ENCODE measurements at regions not wholly inside any gene's neighbourhood (a gene's known extent, or its start where the extent isn't known, plus 50 kb on each side); places are given as distances from the start of the nearest gene placed in this dataset.

- no peak for DNase-seq (ENCODE audit: low spot score)
- in situ Hi-C loops (cut with HindIII; ENCODE audit: low sequenced_read_pairs) = no loop called here
Observed at GRCh38 chr13:31649766-31650165, 89.6 kb upstream of the RXFP2 start.

- DNase-seq (ENCODE audit: low spot score) = no peak
- in situ Hi-C loops (cut with HindIII; ENCODE audit: low sequenced_read_pairs) = no loop called here
Observed at GRCh38 chr13:31653730-31654129, 85.6 kb upstream of the RXFP2 start.

DNA sequence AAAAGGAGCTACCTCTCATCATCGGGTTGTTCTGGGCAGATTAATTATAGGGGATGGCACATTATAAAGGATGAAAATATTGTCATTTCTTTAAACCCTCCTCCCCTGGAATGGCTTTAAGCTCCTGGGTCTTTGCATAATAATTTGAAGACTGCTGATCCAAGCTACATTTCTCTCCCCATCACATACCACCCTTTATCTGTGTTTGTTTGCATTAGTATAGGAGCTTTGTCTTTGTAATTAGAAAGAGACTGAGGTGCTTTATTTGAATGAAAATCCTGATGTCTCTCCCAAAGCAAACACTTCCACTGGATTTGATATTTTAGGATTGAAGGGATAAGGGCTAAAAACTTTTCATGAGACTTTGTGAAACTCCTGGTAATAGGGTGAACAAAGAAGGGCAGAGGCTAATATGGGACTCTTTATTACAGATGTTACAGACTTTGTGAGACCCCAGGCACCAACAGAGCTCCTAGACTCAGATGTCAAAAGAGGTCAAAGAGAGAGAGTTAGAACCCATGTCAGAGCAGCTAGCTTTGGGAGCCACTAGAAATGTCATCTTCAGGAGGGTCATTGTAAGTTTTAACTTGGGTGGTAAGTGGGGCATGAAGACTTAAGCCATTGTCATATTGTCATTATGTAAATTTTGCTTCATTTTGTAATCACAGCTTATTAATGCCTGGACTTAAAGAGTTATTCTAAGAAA lies 75.3 kb upstream of the RXFP2 start:
- in situ Hi-C loops (cut with HindIII; ENCODE audit: low sequenced_read_pairs) = no loop called here
- no peak for DNase-seq (ENCODE audit: low spot score)

- in situ Hi-C loops (cut with HindIII; ENCODE audit: low sequenced_read_pairs) = no loop called here
- DNase-seq (ENCODE audit: low spot score) = no peak
Observed at GRCh38 chr13:31670831-31671617, 68.3 kb upstream of the RXFP2 start.

GRCh38 chr13:31674051-31674450 lies 65.3 kb upstream of the RXFP2 start:
- DNase-seq (ENCODE audit: low spot score) = no peak
- in situ Hi-C loops (cut with HindIII; ENCODE audit: low sequenced_read_pairs) = no loop called here

- DNase-seq (ENCODE audit: low spot score) = no peak
- in situ Hi-C loops (cut with HindIII; ENCODE audit: low sequenced_read_pairs) = no loop called here
Observed at GRCh38 chr13:31675440-31675953, 63.8 kb upstream of the RXFP2 start.

DNA sequence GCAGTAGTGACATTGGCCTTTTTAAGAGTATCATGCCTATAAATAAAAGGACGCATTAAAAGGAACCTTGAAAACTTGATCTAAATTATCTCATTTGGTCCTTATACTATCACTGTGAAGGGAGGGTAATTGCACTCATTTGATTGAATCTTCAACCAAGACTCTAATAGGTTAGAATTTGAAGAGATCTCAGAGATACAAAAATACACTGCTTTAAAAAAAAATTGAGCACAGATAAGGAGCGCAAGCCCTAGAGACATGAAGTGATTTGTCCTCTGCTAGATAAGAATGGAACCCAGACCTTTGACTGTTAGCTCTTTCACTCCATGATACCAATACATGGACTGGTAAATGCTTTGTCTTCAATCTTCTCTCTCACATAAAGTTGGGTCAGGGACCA lies 58.2 kb upstream of the RXFP2 start:
- no peak for DNase-seq (ENCODE audit: low spot score)
- in situ Hi-C loops (cut with HindIII; ENCODE audit: low sequenced_read_pairs) = no loop called here

DNA sequence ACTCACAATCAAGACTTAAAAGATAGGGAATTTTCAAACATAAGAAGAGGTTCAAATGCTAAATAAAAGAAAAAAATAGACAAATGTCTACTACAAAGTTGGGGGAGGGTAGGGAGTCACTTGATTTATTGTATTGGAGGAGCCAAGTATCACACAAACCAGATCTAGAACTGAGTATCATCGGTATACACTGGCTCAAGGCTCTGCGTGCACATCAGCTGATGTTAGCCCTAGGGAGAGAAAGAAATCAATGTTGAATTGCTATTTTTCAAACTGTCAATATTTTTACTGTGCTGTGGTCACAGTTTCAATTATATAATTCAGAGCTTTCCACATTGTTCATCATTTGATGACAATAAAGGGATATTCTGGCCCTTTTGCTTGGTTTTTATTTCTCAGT lies 54.9 kb upstream of the RXFP2 start:
- DNase-seq (ENCODE audit: low spot score) = no peak
- in situ Hi-C loops (cut with HindIII; ENCODE audit: low sequenced_read_pairs) = no loop called here

GRCh38 chr13:31686670-31687425 lies 52.5 kb upstream of the RXFP2 start:
- no peak for DNase-seq (ENCODE audit: low spot score)
- in situ Hi-C loops (cut with HindIII; ENCODE audit: low sequenced_read_pairs) = no loop called here
